ENCODE measurements at regions not wholly inside any gene's neighbourhood (a gene's known extent, or its start where the extent isn't known, plus 50 kb on each side); places are given as distances from the start of the nearest gene placed in this dataset.

- peak; percentile 49 for ATAC-seq
- DNase-seq (ENCODE audit: low spot score) = peak; percentile 67
- Histone ChIP-seq H3K36me3 (ENCODE audit: insufficient read depth) (no peaks in the 10 kb centered on the region), H3K79me2 (replicated peaks; ENCODE audit: insufficient read depth) (no peaks in the 10 kb centered on the region), H3K27me3 (ENCODE audit: insufficient read depth) (no peaks in the 10 kb centered on the region), H3K27ac (ENCODE audit: low read depth) (no peak overlapping the region), H3F3A (replicated peaks; ENCODE audit: low read depth) (no peaks in the 10 kb centered on the region), H3K4me2 (no peak overlapping the region), H4K20me1 (replicated peaks; ENCODE audit: insufficient read depth) (no peaks in the 10 kb centered on the region), H3K9me2 (ENCODE audit: insufficient read depth) (no peaks in the 10 kb centered on the region), H2AFZ (peak overlapping the region; percentile 3; the same call in 1 of the 2 replicates), H3K4me1 (ENCODE audit: insufficient read depth) (no peaks in the 10 kb centered on the region), H3K4me3 (no peak overlapping the region)
- Mint-ChIP-seq H3K36me3 (ENCODE audit: low read depth) (no peaks in the 10 kb centered on the region), H3K27ac (no peak overlapping the region), H3K4me3 (no peak overlapping the region), H3K9me3 (no peaks in the 10 kb centered on the region), H3K27me3 (ENCODE audit: insufficient read depth, low read depth, poor library complexity) (no peaks in the 10 kb centered on the region), H3K4me1 (peaks cover 2% of the 10 kb centered on the region; the same call in 1 of the 3 replicates)
- TF ChIP-seq, protein P1, sequence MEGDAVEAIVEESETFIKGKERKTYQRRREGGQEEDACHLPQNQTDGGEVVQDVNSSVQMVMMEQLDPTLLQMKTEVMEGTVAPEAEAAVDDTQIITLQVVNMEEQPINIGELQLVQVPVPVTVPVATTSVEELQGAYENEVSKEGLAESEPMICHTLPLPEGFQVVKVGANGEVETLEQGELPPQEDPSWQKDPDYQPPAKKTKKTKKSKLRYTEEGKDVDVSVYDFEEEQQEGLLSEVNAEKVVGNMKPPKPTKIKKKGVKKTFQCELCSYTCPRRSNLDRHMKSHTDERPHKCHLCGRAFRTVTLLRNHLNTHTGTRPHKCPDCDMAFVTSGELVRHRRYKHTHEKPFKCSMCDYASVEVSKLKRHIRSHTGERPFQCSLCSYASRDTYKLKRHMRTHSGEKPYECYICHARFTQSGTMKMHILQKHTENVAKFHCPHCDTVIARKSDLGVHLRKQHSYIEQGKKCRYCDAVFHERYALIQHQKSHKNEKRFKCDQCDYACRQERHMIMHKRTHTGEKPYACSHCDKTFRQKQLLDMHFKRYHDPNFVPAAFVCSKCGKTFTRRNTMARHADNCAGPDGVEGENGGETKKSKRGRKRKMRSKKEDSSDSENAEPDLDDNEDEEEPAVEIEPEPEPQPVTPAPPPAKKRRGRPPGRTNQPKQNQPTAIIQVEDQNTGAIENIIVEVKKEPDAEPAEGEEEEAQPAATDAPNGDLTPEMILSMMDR (conservative IDR thresholded peaks at IDR 0.05; ENCODE audit: low read depth in 2 of 2) = peak; percentile 71 to 97
- TF ChIP-seq EZH2 (IDR thresholded peaks at IDR 0.05; ENCODE audit: low read depth, unreplicated experiment) (no peak), EZH2phosphoT487 (IDR thresholded peaks at IDR 0.05; ENCODE audit: unreplicated experiment) (no peak)
Observed at GRCh38 chr6:123715006-123715863, 78.5 kb upstream of the TRDN start.

GRCh38 chr6:123712831-123713230, 76.1 kb upstream of the TRDN start:
- Mint-ChIP-seq H3K27ac (no peak overlapping the region), H3K9me3 (no peaks in the 10 kb centered on the region), H3K4me1 (peaks cover 3% of the 10 kb centered on the region; the same call in 1 of the 3 replicates), H3K36me3 (ENCODE audit: low read depth) (no peaks in the 10 kb centered on the region), H3K4me3 (no peak overlapping the region), H3K27me3 (ENCODE audit: insufficient read depth, low read depth, poor library complexity) (no peaks in the 10 kb centered on the region)
- Histone ChIP-seq H3K36me3 (ENCODE audit: insufficient read depth) (no peaks in the 10 kb centered on the region), H3K9me2 (ENCODE audit: insufficient read depth) (peaks cover 6% of the 10 kb centered on the region), H3K4me1 (ENCODE audit: insufficient read depth) (no peaks in the 10 kb centered on the region), H3K27ac (ENCODE audit: low read depth) (no peak overlapping the region), H3K79me2 (replicated peaks; ENCODE audit: insufficient read depth) (no peaks in the 10 kb centered on the region), H3K4me3 (no peak overlapping the region), H4K20me1 (replicated peaks; ENCODE audit: insufficient read depth) (no peaks in the 10 kb centered on the region), H3K4me2 (no peak overlapping the region), H3F3A (replicated peaks; ENCODE audit: low read depth) (no peaks in the 10 kb centered on the region), H2AFZ (no peak overlapping the region), H3K27me3 (ENCODE audit: insufficient read depth) (no peaks in the 10 kb centered on the region)
- ATAC-seq (no peak), DNase-seq (ENCODE audit: low spot score) (no peak)
- TF ChIP-seq ZNF114 (CRISPR knock-in tag; IDR thresholded peaks at IDR 0.05) = no peak

- no peak overlapping the region for H3K27ac ChIP-seq (ENCODE audit: low read depth)
- no peaks in the 10 kb centered on the region for H3K9me3 Mint-ChIP-seq
- no peaks in the 10 kb centered on the region for H3K27me3 Mint-ChIP-seq (ENCODE audit: insufficient read depth, low read depth, poor library complexity)
- peaks cover 11% of the 10 kb centered on the region for H3K9me2 ChIP-seq (ENCODE audit: insufficient read depth)
- no peaks in the 10 kb centered on the region for H4K20me1 ChIP-seq (replicated peaks; ENCODE audit: insufficient read depth)
- peaks cover 6% of the 10 kb centered on the region; the same call in 1 of the 3 replicates for H3K4me1 Mint-ChIP-seq
- DNase-seq (ENCODE audit: low spot score) = no peak
- no peaks in the 10 kb centered on the region for H3K4me1 ChIP-seq (ENCODE audit: insufficient read depth)
- H3K36me3 ChIP-seq (ENCODE audit: insufficient read depth) = no peaks in the 10 kb centered on the region
- no peak overlapping the region for H3K27ac Mint-ChIP-seq
- H2AFZ ChIP-seq = no peak overlapping the region
- ATAC-seq = no peak
- no peaks in the 10 kb centered on the region for H3K27me3 ChIP-seq (ENCODE audit: insufficient read depth)
- no peak overlapping the region for H3K4me3 Mint-ChIP-seq
- H3K36me3 Mint-ChIP-seq (ENCODE audit: low read depth) = no peaks in the 10 kb centered on the region
- no peaks in the 10 kb centered on the region for H3F3A ChIP-seq (replicated peaks; ENCODE audit: low read depth)
- no peak overlapping the region for H3K4me2 ChIP-seq
- no peak overlapping the region for H3K4me3 ChIP-seq
- H3K79me2 ChIP-seq (replicated peaks; ENCODE audit: insufficient read depth) = no peaks in the 10 kb centered on the region
- TF ChIP-seq ZNF114 (CRISPR knock-in tag; IDR thresholded peaks at IDR 0.05) (no peak), STAT1 (IDR thresholded peaks at IDR 0.05; ENCODE audit: unreplicated experiment) (no peak), CREB1 (CRISPR knock-in tag; IDR thresholded peaks at IDR 0.05; ENCODE audit: low read depth) (no peak), EZH2 (IDR thresholded peaks at IDR 0.05; ENCODE audit: low read depth, unreplicated experiment) (no peak), EZH2phosphoT487 (IDR thresholded peaks at IDR 0.05; ENCODE audit: unreplicated experiment) (no peak), JUNB (IDR thresholded peaks at IDR 0.05; ENCODE audit: unreplicated experiment) (no peak)
- TF ChIP-seq, protein P1 (conservative IDR thresholded peaks at IDR 0.05; ENCODE audit: low read depth in 2 of 2) = no peak
- TF ChIP-seq, protein P2, sequence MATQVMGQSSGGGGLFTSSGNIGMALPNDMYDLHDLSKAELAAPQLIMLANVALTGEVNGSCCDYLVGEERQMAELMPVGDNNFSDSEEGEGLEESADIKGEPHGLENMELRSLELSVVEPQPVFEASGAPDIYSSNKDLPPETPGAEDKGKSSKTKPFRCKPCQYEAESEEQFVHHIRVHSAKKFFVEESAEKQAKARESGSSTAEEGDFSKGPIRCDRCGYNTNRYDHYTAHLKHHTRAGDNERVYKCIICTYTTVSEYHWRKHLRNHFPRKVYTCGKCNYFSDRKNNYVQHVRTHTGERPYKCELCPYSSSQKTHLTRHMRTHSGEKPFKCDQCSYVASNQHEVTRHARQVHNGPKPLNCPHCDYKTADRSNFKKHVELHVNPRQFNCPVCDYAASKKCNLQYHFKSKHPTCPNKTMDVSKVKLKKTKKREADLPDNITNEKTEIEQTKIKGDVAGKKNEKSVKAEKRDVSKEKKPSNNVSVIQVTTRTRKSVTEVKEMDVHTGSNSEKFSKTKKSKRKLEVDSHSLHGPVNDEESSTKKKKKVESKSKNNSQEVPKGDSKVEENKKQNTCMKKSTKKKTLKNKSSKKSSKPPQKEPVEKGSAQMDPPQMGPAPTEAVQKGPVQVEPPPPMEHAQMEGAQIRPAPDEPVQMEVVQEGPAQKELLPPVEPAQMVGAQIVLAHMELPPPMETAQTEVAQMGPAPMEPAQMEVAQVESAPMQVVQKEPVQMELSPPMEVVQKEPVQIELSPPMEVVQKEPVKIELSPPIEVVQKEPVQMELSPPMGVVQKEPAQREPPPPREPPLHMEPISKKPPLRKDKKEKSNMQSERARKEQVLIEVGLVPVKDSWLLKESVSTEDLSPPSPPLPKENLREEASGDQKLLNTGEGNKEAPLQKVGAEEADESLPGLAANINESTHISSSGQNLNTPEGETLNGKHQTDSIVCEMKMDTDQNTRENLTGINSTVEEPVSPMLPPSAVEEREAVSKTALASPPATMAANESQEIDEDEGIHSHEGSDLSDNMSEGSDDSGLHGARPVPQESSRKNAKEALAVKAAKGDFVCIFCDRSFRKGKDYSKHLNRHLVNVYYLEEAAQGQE (IDR thresholded peaks at IDR 0.05; ENCODE audit: unreplicated experiment) = no peak
Observed at GRCh38 chr6:123702943-123703342, 66.2 kb upstream of the TRDN start.

Measured in GM23338 (cell line).